Dedifferentiated amniotic fluid mesenchymal stem cell (primary cell): ENCODE measurements at regions not wholly inside any gene's neighbourhood (a gene's known extent, or its start where the extent isn't known, plus 50 kb on each side); places are given as distances from the start of the nearest gene placed in this dataset.
"Not testable (repeated sequence)": the region's sequence is repeated elsewhere in the genome, so short reads cannot be mapped to it uniquely, and the experiment has no call there.

Experiments
- DNase-seq: peaks from one replicate; pipeline ENCODE4 v3.0.0-alpha.2; 2016; ENCODE audit errors: extremely low spot score

DNA sequence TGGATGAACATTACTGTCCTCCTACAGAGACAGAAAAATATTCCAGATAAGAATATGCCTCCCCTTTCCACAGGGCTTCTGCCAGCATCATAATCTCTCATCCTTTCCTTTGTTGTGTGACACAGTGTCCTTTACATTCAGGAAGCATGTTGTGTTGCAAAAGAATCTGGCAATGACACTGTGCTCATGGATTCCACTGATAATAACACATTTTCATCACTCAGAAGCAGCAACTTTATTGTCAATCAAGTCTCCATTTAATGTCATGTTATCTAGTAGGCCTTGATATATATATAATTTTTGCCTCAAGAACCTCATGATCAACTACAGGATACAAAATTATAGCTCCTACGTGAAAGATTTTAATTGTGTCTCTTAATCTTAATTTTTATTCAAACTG is 833.9 kb downstream of the FSTL5 start:
- DNase-seq: no peak

DNA sequence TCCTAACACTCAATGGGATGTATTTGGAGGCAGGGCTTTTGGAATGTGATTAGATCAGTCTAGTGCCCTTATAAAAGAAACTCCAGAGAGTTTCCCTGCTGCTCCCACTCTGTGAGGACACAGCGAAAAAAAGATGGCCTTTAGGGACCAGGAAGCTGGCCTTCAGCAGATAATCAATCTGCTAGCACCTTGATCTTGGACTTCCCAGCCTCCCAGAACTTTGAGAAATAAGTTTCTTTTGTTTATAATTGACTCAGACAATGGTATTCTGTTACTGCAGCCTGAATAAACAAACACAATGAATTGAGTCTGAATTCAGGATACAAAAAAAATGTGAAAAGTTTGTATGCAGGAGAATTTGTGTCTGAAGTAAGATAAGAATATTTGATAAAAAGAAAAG is 842.1 kb downstream of the FSTL5 start:
- no peak for DNase-seq

DNA sequence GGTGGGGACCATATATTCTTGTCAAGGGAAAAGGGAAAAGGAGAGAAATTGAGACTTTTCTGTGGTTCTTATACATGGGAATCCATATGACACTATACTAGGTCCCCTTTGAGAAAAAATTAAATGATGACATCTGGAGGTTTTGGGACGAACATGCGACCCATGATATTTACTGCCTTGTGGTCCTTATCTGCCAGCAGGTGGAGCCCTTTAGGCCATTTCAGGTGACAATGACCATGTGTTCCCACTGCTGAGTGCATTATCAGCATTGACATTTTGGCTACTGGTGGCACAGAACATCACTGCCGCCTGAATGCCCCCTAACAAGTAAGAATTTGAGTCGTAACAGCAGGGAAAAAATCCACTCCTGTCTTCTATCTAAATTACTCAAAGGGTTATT is 843.4 kb downstream of the FSTL5 start:
- no peak for DNase-seq

DNA sequence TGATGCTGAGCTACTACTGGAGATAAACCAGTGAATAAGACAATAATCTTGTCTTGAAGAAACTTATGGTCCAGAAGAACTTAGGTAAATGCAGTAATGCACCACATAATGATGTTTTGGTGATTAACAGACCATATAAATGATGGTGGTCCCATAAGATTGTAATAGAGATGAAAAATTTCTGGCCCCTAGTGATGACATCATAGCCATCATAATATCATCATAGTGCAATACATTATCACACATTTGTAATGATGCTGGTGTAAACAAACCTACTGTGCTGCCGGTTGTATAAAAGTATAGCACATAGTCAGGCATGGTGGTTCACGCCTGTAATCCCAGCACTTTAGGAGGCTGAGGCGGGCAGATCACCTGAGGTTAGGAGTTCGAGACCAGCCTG is 846.8 kb downstream of the FSTL5 start:
- no peak for DNase-seq

DNA sequence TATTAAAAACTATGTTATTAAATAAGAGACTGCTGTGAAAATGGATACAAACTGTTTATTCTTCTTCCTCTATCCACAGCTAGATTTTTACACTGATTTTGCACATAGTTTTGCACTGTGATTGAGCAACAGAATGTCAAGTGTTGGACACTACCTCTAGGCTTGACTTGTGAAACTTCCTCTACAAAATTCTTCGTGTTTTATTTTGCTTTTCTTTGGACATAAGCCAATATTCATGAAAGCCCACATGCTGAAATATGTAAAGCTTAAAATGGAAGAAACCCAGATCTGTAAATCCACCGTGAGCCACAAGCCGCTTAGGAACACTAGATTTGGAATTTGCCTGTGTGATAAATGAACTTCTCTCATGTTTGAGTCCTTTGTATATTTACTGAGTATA is 849.4 kb downstream of the FSTL5 start:
- DNase-seq: no peak

DNA sequence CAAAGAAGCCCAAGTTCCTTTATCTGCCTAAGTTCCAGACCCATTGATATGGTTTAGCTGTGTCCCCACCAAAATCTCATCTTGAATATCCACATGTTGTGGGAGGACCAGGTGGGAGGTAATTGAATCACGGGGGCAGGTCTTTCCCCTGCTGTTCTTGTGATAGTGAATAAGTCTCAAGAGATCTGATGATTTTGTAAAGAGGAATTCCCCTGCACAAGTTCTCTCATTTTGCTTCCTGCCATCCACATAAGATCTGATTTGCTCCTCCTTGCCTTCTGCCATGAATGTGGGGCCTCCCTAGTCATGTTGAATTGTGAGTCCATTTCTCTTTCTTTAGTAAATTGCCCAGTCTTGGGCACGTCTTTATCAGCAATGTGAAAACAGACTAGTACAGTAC is 860.2 kb downstream of the FSTL5 start:
- no peak for DNase-seq

DNA sequence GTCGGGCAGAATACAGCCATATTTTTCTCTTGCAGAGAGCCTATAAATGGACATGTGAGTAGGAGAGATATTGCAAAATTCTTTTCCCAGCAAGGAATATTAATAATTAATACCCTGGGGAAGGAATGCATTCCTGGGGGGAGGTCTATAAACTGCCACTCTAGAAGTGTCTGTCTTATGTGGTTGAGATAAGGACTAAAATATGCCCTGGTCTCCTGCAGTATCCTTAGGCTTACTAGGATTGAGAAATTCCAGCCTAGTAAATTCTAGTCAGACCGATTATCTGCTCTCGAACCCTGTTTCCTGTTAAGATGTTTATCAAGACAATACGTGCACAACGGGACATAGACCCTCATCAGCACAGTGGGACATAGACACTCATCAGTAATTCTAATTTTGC is 872.6 kb downstream of the FSTL5 start:
- no peak for DNase-seq

DNA sequence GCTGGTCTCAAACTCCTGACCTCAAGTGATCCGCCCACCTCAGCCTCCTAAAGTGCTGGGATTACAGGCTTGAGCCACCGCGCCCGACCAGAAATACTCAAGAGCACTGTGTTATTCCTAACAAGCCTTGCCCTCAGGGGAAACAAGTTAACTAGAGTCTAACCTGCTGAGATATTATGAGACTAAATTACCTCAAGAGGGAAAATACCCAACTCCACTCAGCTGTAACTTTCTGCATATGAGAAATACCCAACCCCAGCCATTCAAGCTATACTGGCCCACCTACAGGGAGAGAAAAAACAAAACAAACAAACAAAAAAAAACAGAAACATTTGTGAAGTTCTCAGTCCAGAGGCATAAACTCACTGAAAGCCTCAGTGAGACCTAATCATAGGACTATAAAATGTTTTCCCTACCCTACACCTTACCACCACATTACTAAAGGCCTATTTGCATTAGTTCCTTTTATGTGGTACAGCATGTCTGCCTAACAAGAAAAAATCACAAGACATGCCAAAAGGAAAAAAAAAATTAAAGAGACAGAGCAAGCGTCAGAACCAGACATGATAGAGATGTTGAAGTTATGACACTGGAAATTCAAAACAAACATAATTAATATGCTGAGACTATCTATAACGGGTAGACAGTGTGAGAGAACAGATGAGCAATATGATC is 876.0 kb downstream of the FSTL5 start:
- DNase-seq: no peak

DNA sequence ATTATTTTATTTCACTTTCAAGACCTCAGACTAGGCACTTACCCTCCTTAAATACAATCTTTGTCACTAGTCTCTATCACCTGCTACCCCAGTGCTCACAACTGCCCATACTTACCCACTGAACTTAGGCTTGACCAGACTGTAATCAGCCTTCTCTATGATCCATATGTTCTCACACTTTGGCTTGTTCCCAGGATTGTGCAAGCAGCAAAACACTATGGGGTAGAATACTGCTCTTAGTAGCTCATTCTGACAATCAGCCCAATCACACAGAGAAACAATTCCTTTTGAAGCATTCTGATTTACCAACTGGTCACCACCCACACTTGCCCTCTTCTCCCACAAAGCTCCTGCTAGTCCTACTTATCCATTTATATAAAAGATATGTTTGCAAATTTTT is 878.3 kb downstream of the FSTL5 start:
- no peak for DNase-seq

DNA sequence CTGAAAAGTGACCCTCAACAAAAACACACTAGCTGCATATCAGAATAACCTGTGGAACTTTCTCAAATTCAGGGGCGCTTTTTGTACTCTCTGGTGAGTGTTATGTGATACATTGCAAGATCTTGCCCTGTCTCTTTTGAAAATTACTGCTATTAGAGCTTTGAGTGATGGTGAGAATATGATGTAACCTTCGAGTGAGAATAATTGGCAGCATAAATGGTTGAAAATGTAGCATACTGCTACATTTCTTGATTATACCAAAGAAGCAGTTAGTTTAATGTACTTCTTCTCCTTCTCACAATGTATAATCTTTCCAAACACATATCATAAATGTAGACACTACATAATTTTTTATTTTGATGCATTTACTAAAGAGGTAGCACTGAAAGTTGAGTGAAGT is 882.9 kb downstream of the FSTL5 start:
- DNase-seq: no peak

DNA sequence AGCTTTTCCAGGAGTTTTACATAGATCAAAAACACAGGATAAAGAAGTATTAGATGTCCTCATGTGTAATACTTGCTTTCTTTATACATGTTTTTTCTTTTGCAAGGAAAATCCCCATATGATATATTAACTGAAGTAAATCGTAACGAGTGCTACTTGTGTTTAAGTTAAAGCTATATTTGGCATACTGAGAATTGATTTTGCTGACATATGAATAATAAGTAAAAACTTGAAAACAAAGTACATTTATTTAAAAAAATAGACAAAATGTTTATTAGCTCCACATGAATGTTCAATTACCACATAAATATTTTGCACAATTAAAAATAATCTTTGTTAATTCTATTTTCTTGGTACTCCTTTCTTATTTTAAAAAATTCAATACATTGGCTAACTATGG is 884.7 kb downstream of the FSTL5 start:
- DNase-seq: no peak

DNA sequence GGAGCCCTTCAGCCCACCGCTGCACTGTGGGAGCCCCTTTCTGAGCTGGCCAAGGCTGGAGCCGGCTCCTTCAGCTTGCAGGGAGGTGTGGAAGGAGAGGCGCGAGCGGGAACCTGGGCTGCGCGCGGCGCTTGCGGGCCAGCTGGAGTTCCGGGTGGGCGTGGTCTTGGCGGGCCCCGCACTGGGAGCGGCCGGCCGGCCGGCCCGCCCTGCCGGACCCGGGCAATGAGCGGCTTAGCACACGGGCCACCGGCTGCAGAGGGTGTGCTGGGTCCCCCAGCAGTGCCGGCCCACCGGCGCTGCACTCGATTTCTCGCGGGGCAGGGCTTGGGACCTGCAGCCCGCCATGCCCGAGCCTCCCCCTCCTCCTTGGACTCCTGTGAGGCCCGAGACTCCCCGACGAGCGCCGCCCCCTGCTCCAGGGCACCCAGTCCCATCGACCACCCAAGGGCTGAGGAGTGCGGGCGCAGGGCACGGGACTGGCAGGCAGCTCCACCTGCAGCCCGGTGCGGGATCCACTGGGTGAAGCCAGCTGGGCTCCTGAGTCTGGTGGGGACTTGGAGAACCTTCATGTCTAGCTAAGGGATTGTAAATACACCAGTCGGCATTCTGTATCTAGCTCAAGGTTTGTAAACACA is 886.5 kb downstream of the FSTL5 start:
- DNase-seq: not testable (repeated sequence)

DNA sequence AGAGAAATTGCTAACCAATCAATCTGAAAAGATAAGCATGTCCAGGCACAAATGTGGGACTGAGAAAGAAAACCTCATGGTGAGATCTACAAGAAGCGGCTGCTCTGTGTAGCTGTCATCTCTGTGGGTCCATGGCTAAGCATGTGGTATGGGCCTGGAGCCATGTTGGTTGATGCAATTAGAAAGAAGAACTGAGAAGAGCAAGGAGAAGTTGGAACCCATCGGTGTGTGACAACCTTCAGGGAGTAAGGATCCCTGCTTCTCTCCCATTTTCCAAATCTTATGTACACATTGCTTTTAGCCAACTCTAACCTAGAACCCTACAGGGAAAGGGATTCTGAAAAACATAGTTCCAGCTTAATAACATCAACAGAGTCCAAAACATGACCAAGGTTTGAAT is 890.2 kb downstream of the FSTL5 start:
- DNase-seq: no peak

DNA sequence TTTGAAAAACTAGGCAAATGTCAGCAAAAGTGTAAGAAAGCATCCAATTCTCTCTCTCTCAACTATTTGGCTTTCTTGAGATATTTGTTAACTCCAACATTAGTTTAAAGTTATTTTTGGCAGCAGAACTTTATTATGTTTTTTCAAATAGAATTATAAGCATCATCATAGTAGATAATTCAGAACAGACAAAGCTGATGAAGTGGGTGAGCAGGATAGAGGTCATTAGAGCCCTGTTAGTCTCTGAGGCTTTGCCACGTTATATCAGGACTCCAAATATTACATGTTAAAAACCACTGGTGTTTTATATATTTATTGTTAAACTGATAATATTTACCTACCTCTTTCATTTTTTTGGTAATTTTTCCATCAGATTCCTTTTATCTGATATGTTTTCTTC is 903.0 kb downstream of the FSTL5 start:
- DNase-seq: no peak

DNA sequence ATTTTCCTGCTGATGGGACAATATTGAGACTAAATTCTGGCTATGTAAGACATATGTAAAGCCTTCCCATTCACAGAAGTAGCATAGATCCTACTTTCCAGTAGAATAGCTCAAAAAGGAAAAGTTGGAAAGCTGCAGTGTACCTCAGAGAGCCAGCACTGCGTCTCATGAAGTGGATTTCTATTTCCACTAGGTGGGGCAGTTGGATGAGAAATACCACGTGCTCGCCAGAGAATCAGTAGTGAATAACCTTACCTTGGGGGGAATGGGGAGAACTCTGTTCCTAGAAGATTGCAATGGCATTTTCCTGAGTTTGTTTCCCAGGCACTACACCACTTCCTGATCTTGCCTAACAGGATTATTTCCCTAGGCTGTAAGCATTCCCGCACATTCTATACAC is 907.1 kb downstream of the FSTL5 start:
- DNase-seq: no peak

DNA sequence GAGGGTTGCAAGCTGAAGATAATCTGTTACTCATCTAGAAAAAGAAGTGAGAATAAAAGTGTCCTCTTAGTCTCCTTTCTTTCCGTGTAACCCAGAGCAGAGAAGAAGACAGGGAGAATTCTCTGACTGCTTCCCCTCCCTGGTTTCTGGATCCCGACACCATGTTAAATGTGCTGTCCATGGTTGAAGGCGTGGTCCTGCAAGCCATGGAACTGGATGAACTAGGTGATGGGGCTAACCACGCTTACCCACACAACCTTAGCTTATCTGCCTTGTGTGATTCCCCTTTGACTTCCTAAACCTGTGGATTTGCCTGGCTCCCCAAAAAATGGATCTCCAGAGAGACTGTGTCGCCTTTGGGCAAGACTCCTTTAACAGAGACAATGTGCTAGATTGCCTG is 907.6 kb downstream of the FSTL5 start:
- DNase-seq: no peak

DNA sequence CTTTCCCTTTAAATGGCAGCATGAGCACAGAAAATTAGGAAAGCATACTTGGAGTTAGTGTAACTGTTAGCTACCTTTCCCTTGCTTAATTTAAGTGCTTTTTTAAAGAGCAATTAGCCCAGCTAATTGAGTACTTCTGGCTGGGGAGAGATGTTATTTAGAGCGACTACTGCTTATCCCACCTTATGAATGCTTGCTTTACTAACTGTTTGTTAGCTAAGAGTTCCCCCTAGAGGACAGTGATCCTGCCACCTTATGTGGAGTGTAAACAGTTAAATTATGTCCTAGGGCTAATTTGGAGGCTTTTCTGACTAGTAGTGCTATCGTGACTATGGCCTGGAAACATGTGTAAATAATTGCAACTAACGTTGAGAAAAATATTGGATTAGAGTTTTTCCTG is 909.4 kb downstream of the FSTL5 start:
- DNase-seq: no peak

DNA sequence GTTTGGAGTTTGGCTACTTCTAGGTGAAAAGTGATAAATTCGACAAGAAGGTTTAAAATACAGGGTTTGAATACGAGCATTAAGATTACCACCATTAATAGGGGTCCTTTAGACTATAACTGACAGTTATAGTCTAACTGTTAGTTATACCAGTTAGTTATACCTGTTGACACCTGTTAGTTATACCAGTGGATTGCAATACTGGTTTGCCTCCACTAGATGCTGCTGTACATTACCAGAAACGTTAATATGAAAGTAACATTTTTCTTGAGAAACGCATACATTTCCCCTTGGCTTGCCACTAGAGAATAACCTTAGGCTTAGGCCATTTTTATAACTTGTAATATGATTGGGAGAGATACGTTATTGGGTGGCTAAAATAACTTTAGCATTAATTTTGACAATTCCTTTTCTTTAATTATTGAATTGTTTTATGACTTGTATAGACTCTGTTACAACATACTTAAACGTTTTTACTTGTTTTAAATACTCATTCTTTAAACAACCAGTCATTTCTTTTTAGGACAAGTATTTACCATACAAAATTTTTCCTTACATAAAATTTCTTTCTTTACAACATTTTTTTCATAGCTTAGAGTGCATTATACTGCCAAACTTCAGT is 911.2 kb downstream of the FSTL5 start:
- peak; percentile 24 for DNase-seq

DNA sequence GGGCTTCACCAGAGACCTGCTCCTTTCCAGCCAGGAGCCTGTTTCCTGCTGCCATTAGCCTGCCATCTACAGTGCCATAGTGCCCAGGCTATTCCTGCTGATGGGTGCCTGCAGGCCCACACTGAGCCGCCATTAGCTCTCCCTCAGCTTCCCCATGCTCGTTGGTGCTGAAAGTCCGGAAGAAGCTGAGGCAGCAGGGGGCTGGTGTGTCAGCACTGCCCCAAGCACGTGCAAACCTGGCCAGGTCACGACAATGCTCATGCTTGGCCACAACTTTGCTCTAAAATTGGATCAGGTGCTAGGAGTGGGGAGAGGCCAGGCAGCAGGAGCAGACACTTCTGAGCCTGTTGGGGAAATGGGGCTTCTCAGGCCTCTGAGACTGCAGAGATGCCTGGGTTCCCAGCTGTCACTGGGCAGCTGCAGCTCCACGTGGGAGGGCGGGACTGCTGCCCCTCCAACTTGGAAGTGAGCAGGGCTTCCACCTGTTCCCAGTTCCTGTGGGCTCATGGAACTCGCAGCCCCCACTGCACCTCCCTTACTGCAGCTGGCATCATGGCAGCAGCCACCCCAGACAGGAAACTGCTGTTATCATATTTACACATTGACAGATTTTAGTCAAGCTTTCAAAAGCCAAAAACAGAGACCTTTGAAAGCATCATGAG is 913.9 kb downstream of the FSTL5 start:
- no peak for DNase-seq

DNA sequence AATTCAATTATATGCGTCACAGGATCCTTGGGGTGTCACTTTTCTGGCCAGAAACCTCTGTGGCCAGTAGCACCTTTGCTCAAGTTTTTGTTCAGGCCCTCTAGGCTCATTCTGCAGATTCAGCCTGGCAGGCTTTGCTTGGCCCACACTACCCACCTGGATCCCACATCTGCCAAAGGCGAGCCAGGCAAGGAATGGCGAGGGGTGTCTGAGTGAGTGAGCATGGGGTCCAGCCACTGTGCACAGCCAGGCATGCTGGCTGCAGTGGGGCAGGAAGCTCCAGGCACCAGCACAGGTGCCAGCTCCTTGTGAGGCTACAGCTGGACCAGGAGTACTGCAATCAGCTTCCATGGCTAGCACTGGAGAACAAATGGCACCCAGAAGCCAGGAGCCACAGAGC is 914.9 kb downstream of the FSTL5 start:
- no peak for DNase-seq

DNA sequence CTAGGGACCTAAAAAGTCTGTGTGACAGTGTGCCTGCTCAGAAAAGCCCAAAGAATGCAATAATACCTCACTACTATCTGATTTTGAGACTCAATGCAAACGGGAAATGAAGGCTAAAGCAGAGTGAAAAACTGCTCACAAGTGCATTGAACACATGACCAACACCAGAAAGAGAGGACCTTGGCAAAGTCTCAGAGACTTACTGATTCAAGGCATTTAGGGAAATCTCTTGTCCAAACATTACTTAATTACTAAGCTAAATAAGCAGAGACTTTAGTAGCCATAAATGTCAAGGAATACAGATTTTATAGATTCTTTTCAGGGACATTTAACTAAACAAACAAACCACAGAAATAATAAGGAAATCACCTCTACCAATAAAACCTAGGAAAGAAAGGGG is 916.0 kb downstream of the FSTL5 start:
- DNase-seq: no peak

DNA sequence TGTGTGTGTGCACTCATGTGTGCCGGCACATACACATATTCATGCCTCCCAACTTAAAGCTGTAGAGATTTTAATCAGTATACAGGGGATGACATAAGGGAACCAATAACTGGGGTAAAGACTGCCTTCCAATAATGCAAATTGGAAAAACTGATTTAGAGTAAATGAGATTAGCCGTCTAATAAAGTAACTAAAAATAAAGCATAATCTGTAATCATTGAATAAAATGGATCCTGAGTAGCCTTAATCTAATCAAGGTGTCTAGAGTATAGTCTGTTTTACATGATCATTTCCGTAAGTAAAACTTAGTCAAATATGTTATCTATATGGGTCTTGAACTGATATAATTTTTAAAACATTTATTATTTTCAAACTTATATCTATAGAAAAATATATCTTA is 925.8 kb downstream of the FSTL5 start:
- DNase-seq: no peak

DNA sequence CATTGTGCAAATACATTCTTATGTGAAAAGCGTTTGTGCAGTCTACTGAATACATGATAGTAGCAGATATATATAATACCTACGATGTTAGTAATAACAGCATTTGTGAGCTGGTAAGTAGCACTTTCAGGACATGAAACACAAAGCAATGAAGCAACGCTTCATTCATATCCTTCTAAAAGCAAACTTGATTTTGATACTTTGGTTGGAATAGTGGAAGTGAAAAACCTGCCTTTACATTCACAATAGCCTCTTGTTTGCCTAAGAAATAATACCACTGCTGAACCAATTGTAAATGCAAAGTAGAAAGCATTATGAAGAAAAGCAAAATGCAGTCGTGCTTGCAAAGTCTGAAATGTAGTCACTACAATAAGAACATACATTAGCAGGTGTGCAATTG is 926.3 kb downstream of the FSTL5 start:
- no peak for DNase-seq
